HG02763 (cell line): ENCODE measurements at regions not wholly inside any gene's neighbourhood (a gene's known extent, or its start where the extent isn't known, plus 50 kb on each side); places are given as distances from the start of the nearest gene placed in this dataset.
"Not testable (repeated sequence)": the region's sequence is repeated elsewhere in the genome, so short reads cannot be mapped to it uniquely, and the experiment has no call there.

ENCODE experiments used
- ATAC-seq: cut with Tn5 transposase; IDR thresholded peaks from one replicate; pipeline ENCODE4 v1.9.1; 2021; ENCODE audit warnings: mild to moderate bottlenecking, moderate library complexity; ENCODE audit not compliant: unreplicated experiment

DNA sequence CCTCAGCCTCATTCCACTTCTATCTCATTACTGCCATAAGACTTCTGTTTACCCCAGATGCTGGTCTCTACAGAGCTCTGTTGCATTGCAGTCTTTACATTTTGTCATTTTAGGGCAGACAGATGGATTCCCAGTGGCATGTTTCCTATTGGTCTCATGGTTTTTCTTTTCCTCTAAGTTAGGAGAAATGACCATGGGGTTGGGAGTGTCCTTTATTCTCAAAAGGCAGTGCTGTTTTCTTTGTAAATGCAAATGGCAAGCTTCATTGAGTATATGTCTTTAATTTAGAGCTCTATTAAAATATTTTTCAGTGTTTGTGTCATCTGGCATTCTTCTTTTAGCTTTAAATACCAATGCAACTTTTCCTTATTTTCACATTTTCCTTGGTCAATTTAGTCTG, 57.0 kb downstream of the MSTN start:
- ATAC-seq, result no peak

DNA sequence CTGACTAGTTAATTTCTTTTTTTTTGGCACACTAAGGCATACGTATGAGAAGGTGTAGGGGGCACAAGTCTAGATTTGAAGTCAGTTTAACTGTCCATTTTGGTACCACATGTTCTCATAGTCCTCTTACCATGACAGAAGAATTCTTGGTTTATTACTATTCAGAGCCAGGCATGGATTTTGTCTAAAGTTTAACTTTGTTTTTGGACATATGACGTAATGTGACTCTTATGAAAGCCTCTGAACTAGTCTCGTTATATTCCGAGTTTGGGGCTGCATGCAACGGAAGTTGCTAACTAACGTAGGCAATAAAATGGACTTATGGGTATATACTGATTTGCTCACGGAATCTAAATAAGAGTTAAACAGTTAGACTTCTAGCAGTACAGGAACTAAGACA, 62.9 kb downstream of the MSTN start:
- no peak for ATAC-seq

DNA sequence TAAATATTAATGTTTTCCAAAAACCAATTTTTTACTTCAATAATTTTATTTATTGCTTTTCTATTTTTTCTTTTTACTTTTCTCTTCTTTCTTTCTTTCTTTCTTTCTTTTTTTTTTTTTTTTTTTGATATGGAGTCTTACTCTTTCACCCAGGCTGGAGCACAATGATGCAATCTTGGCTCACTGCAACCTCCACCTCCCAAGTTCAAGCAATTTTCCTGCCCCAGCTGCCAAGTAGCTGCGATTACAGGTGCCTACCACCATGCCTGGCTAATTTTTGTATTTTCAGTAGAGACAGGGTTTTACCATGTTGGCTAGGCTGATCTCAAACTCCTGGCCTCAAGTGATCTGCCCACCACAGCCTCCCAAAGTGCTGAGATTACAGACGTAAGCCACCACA, 63.9 kb downstream of the MSTN start:
- ATAC-seq, result not testable (repeated sequence)

DNA sequence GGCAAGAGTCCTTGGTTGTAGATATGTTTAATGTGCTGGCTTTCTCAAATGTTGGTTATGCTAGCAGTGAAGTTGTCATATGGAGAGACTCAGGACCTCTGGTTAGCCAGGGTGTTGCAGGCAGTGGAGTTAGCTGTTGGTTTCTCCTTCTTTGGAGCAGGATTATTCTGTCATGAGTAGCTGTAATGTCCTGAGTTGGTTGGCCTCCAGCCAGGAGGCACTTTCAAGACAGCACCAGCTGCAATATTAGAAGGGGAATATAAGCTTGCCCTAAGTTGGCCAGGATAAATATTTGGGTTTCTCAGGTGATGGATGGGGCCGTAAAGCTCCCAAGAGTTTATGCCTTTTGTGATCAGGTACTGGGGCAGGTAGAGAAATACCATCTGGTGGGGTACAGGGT, 65.5 kb downstream of the MSTN start:
- no peak for ATAC-seq

GRCh38 chr2:189995679-189996078, 66.8 kb downstream of the MSTN start:
- ATAC-seq, result no peak

- ATAC-seq, result no peak
Observed at GRCh38 chr2:189982780-189983394, 79.6 kb downstream of the MSTN start.

- no peak for ATAC-seq
Observed at GRCh38 chr2:189982087-189982486, 80.4 kb downstream of the MSTN start.

- ATAC-seq, result not testable (repeated sequence)
Observed at GRCh38 chr2:189976488-189976887, 86.0 kb downstream of the MSTN start.

- no peak for ATAC-seq
Observed at GRCh38 chr2:189960346-189960745, 102.2 kb downstream of the MSTN start.

GRCh38 chr2:189959450-189959849, 103.1 kb downstream of the MSTN start:
- ATAC-seq, result no peak

- ATAC-seq, result peak; percentile 41
Observed at GRCh38 chr2:189954989-189955388, 107.5 kb downstream of the MSTN start.

GRCh38 chr2:189952536-189953109, 109.9 kb downstream of the MSTN start:
- ATAC-seq, result peak; percentile 89

DNA sequence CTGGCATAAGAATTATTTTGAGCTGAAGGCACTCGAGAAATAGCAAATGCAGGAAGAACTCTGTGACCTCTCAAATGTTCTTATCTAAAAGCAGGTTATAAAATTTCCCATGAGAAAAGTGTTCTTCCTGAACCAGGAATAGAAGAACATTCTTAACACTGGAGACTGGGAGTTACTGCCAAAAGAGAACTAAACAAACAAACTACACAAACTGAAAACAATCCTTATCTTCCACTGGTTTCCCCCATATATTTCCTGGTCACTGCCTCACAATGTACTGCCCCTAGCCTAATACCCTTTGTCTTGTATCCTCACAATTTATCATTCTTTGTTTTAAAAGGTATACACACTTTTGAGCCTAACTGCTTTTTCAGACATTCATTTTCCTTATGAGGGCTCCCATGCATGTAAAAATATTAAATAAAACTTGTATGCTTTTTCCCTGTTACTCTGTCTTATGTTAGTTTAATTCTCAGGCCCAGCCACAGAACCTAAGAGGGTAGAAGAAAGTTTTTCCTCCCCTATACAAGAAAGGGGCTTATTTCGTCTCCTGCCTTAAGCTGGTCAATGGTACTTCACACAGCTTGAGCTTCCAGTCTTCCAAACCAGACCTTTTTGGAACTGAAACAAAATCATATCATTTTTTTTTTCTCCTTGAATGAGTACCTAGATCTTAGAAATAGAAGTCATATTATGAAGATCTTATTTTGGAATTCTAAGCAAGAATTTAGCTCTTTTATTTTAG, 110.6 kb downstream of the MSTN start:
- peak; percentile 19 for ATAC-seq

DNA sequence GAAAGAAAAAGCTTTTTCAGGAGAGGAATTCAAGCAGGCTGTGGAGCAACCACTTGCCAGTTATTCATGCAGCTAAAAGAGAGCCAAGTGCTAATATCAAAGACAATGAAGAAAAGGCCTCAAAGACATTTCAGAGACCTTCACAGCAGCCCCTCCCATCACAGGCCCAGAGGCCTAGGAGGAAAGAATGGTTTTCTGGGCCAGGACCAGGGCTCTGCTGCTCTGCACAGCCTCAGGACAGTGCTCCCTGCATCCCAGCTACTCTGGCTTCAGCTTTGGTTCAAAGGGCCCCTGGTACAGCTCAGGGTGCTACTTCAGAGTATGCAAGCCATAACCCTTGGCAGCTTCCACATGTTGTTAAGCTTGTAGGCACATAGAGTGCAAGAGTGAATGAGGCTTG, 119.5 kb downstream of the MSTN start:
- ATAC-seq, result no peak

DNA sequence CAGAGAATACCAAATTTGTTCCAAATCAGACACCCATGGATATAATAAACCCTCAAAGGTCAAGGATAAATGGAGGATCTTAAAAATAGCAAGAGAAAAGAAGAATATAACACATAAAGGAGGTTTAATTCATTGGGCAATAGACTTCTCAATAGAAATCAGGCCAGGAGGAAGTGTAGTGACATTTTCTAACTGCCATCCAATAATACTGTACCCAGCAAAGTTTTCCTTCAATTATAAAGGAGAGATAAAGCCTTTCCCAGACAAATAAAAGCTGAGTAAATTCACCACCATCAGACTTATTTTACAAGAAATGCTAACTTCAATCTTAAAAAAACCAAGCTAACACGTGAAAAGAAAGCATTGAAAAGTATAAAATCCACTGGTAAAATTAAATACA, 121.6 kb downstream of the MSTN start:
- no peak for ATAC-seq

GRCh38 chr2:189937691-189938090, 124.8 kb downstream of the MSTN start:
- no peak for ATAC-seq

- ATAC-seq, result no peak
Observed at GRCh38 chr2:189933911-189934399, 128.6 kb downstream of the MSTN start.

- peak; percentile 73 for ATAC-seq
Observed at GRCh38 chr2:189933041-189933440, 129.5 kb downstream of the MSTN start.

DNA sequence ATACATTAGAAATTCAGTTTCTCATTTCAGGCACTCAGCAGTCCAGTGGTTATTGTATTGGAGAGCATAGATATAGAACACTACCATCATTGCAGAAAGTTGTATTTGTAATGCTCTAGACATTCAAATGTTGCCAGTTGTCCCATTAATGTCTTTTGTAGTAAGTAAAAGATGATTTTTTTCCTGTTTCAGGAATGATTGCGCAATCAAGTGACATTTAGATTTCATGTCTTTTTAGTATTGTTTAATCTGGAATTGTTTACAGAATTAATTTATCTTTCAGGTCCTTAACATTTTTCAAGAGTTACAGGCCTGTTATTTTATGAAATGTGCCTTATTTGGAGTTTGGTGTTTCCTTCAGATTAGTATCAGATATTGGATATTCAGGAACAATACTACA, 134.7 kb downstream of the MSTN start:
- no peak for ATAC-seq
